Naive B cell (primary cell): ENCODE measurements at regions not wholly inside any gene's neighbourhood (a gene's known extent, or its start where the extent isn't known, plus 50 kb on each side); places are given as distances from the start of the nearest gene placed in this dataset.

Experiments
- ATAC-seq, 2 donors: fragments of 150-1000 bp; cut with Tn5 transposase; 2 replicates each; pipeline ENCODE4 v1.10.0; 2021; ENCODE audit warnings: low read depth in 2 of 2, mild to moderate bottlenecking in 2 of 2, moderate library complexity in 2 of 2
- DNase-seq: peaks from one replicate; pipeline ENCODE4 v3.0.0; 2022
- H3K27ac Mint-ChIP-seq, 6 donors: one replicate each; pipeline ENCODE4 v1.8.0; 2020 to 2022; ENCODE audit warnings: mild to moderate bottlenecking in 6 of 6, mixed read lengths in 6 of 6, moderate library complexity in 5 of 6, inconsistent platforms in 2 of 6
- H3K27me3 Mint-ChIP-seq, 3 donors: one replicate each; pipeline ENCODE4 v1.8.0; 2021 to 2022; ENCODE audit warnings: mixed read lengths in 3 of 3, mild to moderate bottlenecking in 1 of 3
- H3K36me3 Mint-ChIP-seq, 2 donors: one replicate each; pipeline ENCODE4 v1.8.0; 2020 to 2022; ENCODE audit warnings: mixed read lengths in 2 of 2, inconsistent platforms in 1 of 2, mild to moderate bottlenecking in 1 of 2
- H3K4me1 Mint-ChIP-seq, 3 donors: one replicate each; pipeline ENCODE4 v1.8.0; 2020 to 2022; ENCODE audit warnings: mixed read lengths in 3 of 3, inconsistent platforms in 1 of 3, mild to moderate bottlenecking in 1 of 3, moderate library complexity in 1 of 3
- H3K4me3 Mint-ChIP-seq, 8 donors: one replicate each; pipeline ENCODE4 v1.8.0; 2020 to 2022; ENCODE audit warnings: mild to moderate bottlenecking in 8 of 8, mixed read lengths in 8 of 8, moderate library complexity in 8 of 8, inconsistent platforms in 2 of 8
- H3K9me3 Mint-ChIP-seq, 7 donors: one replicate each; pipeline ENCODE4 v1.8.0; 2020 to 2022; ENCODE audit warnings: mixed read lengths in 7 of 7, mild to moderate bottlenecking in 5 of 7, inconsistent platforms in 2 of 7, moderate library complexity in 1 of 7

GRCh38 chr2:64284751-64285150, 140.5 kb upstream of the PELI1 start:
- H3K9me3 Mint-ChIP-seq, result no peaks in the 10 kb centered on the region
- H3K36me3 Mint-ChIP-seq, result no peaks in the 10 kb centered on the region
- no peak overlapping the region for H3K27ac Mint-ChIP-seq
- no peaks in the 10 kb centered on the region for H3K4me1 Mint-ChIP-seq
- peak overlapping the region in 1 of 8 donors; percentile 47 for H3K4me3 Mint-ChIP-seq
- H3K27me3 Mint-ChIP-seq, result peaks cover 0 to 1% (median 0%) of the 10 kb centered on the region in 3 donors
- ATAC-seq (no peak), DNase-seq (no peak)

DNA sequence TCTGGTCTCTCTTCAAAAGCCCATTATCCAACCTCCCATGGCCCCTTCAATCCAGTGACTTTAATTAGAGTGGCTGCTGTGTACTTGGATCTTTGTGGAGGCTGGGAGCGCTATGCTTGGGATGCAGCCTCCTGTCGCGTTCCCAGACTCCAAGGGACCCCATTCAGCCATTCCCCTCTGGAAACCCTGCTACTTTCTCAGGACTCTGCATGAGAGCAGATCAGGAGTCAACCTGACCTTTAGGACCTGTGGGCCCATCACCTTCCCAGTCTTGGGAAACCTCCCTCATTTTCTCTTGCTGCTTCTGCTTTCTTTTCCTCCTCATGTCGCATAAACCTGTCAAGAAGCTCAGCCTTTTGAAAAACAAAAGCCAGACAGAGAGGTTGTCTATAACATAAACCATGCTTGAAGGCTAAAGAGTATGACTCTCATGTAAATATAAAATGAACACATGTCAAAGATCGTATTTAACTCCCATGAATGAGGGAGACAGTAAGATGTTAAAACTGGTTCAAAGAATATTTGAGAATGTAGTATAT, 143.1 kb upstream of the PELI1 start:
- H3K4me3 Mint-ChIP-seq, result no peak overlapping the region
- DNase-seq, result no peak
- no peak for ATAC-seq
- H3K36me3 Mint-ChIP-seq, result no peaks in the 10 kb centered on the region
- peaks cover 0 to 6% (median 0%) of the 10 kb centered on the region in 3 donors for H3K27me3 Mint-ChIP-seq
- H3K9me3 Mint-ChIP-seq, result no peaks in the 10 kb centered on the region
- no peaks in the 10 kb centered on the region for H3K4me1 Mint-ChIP-seq
- H3K27ac Mint-ChIP-seq, result no peak overlapping the region

GRCh38 chr2:64288321-64289193, 144.3 kb upstream of the PELI1 start:
- ATAC-seq (no peak), DNase-seq (no peak)
- H3K4me3 Mint-ChIP-seq, result no peak overlapping the region
- H3K27me3 Mint-ChIP-seq, result peaks cover 0 to 12% (median 0%) of the 10 kb centered on the region in 3 donors
- H3K36me3 Mint-ChIP-seq, result peaks cover 0 to 6% of the 10 kb centered on the region in 2 donors
- H3K27ac Mint-ChIP-seq, result peak overlapping the region in 1 of 6 donors; percentile 29
- peaks cover 0 to 4% (median 0%) of the 10 kb centered on the region in 7 donors for H3K9me3 Mint-ChIP-seq
- H3K4me1 Mint-ChIP-seq, result no peaks in the 10 kb centered on the region

DNA sequence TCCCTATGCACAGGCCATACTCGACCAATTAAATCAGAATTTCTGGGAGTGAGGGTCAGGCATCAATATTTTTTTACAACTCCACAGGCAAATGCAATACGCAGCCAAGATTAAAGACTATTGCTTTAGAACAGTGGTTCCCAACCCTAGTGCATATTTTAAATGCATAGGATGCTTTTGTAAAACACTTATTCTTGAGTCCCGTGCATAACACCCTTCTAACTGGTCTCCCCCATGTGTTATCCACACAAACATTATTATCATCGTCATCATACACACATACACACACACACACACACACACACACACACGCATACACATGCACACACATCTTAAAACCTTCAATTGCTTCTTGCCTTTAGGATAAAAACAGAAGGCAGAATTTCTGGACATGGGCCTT, 145.0 kb upstream of the PELI1 start:
- ATAC-seq, result no peak
- DNase-seq, result no peak
- Mint-ChIP-seq H3K27ac (no peak overlapping the region), H3K36me3 (peaks cover 0 to 8% of the 10 kb centered on the region in 2 donors), H3K9me3 (peaks cover 0 to 4% (median 0%) of the 10 kb centered on the region in 7 donors), H3K27me3 (peaks cover 0 to 14% (median 0%) of the 10 kb centered on the region in 3 donors), H3K4me3 (no peak overlapping the region), H3K4me1 (no peaks in the 10 kb centered on the region)

GRCh38 chr2:64289737-64290136, 145.5 kb upstream of the PELI1 start:
- no peak overlapping the region for H3K4me3 Mint-ChIP-seq
- ATAC-seq (no peak), DNase-seq (no peak)
- peaks cover 0 to 8% of the 10 kb centered on the region in 2 donors for H3K36me3 Mint-ChIP-seq
- H3K27me3 Mint-ChIP-seq, result peaks cover 0 to 15% (median 4%) of the 10 kb centered on the region in 3 donors
- H3K27ac Mint-ChIP-seq, result peak overlapping the region in 2 of 6 donors; percentile 20 to 28
- H3K9me3 Mint-ChIP-seq, result peaks cover 0 to 4% (median 0%) of the 10 kb centered on the region in 7 donors
- H3K4me1 Mint-ChIP-seq, result no peaks in the 10 kb centered on the region

DNA sequence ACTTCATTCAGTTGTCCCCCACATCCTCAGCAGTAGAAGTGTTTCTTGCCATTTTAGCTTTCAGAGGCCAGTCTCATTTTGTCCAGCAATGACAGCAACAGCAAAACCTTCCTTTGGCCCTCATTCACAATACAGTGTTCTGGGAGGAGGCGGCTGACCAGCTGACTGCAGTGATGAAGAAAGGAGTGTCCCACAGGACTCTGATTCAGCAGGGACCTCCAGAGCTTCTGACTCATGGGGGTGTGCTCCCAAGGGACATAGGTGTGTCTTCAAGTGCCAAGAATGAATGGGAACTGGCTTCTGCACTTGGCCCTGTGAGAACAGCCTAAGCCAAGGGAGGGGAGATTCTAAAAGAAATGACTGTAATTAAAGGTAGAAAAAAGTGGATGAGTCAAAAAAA, 147.0 kb upstream of the PELI1 start:
- ATAC-seq, result no peak
- Mint-ChIP-seq H3K36me3 (peaks cover 0 to 8% of the 10 kb centered on the region in 2 donors), H3K27me3 (peaks cover 13 to 29% (median 13%) of the 10 kb centered on the region in 3 donors), H3K27ac (no peak overlapping the region), H3K4me1 (peaks cover 0 to 4% (median 4%) of the 10 kb centered on the region in 3 donors), H3K4me3 (peak overlapping the region in 1 of 8 donors; percentile 53), H3K9me3 (peaks cover 0 to 4% (median 0%) of the 10 kb centered on the region in 7 donors)
- no peak for DNase-seq

GRCh38 chr2:64295326-64296139, 151.3 kb upstream of the PELI1 start:
- H3K36me3 Mint-ChIP-seq, result peaks cover 0 to 15% of the 10 kb centered on the region in 2 donors
- H3K27me3 Mint-ChIP-seq, result peaks cover 13 to 39% (median 22%) of the 10 kb centered on the region in 3 donors
- ATAC-seq, result no peak
- no peak for DNase-seq
- peaks cover 0 to 7% (median 6%) of the 10 kb centered on the region in 3 donors for H3K4me1 Mint-ChIP-seq
- no peak overlapping the region for H3K27ac Mint-ChIP-seq
- H3K4me3 Mint-ChIP-seq, result no peak overlapping the region
- peaks cover 0 to 4% (median 0%) of the 10 kb centered on the region in 7 donors for H3K9me3 Mint-ChIP-seq

DNA sequence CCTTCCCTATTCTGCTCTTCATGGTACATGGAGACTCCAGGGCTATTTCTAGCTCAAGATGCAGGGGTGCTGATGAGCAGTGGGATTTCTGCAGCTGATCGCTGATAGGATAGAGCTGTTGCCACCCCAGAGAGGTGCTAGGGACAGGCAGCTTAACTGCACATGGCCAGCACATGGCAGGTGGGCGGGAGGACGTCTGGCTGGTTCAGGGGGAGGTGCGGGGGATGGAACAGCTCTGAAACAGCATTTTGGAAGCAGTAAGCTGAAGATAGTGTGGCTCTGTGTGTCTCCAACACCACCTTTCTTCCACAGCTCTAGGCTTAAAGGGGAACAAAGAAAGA, 151.9 kb upstream of the PELI1 start:
- ATAC-seq, result no peak
- H3K27ac Mint-ChIP-seq, result no peak overlapping the region
- peaks cover 0 to 15% of the 10 kb centered on the region in 2 donors for H3K36me3 Mint-ChIP-seq
- H3K27me3 Mint-ChIP-seq, result peaks cover 13 to 39% (median 22%) of the 10 kb centered on the region in 3 donors
- H3K4me1 Mint-ChIP-seq, result peaks cover 0 to 7% (median 6%) of the 10 kb centered on the region in 3 donors
- DNase-seq, result no peak
- no peak overlapping the region for H3K4me3 Mint-ChIP-seq
- peaks cover 0 to 4% (median 0%) of the 10 kb centered on the region in 7 donors for H3K9me3 Mint-ChIP-seq

GRCh38 chr2:64296695-64297346, 152.6 kb upstream of the PELI1 start:
- peaks cover 0 to 4% (median 0%) of the 10 kb centered on the region in 7 donors for H3K9me3 Mint-ChIP-seq
- no peak overlapping the region for H3K4me3 Mint-ChIP-seq
- peaks cover 0 to 7% (median 6%) of the 10 kb centered on the region in 3 donors for H3K4me1 Mint-ChIP-seq
- DNase-seq (no peak), ATAC-seq (no peak)
- H3K27me3 Mint-ChIP-seq, result peaks cover 13 to 39% (median 22%) of the 10 kb centered on the region in 3 donors
- H3K27ac Mint-ChIP-seq, result no peak overlapping the region
- peaks cover 0 to 15% of the 10 kb centered on the region in 2 donors for H3K36me3 Mint-ChIP-seq

- H3K9me3 Mint-ChIP-seq, result peaks cover 0 to 4% (median 0%) of the 10 kb centered on the region in 7 donors
These were observed 153.9 kb upstream of the PELI1 start for GRCh38 chr2:64298161-64298560.

DNA sequence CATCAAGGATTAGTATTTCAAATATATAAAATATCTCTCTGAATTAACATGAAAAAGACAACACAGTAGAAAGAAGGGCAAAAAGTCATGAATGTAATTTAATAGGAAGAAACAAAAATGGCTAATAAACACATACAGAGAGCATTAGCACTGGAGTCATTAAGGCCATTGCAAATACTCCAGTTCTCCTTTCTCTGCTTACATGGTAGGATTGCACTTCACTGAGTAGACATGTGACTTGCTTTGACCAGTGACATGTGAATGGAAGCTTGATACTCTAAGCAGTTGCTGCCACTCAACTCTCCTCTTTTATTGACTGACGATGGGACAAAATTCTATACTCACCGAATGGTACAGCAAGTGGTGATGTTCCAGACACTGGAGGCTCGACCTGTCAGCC, 153.9 kb upstream of the LGALSL start:
- Mint-ChIP-seq H3K36me3 (peaks cover 0 to 7% of the 10 kb centered on the region in 2 donors), H3K4me1 (peaks cover 0 to 7% (median 6%) of the 10 kb centered on the region in 3 donors), H3K27me3 (peaks cover 7 to 27% (median 21%) of the 10 kb centered on the region in 3 donors), H3K4me3 (no peak overlapping the region), H3K9me3 (peaks cover 0 to 3% (median 0%) of the 10 kb centered on the region in 7 donors), H3K27ac (no peak overlapping the region)
- ATAC-seq, result no peak
- DNase-seq, result no peak

More at GRCh38 chr2:64298161-64298560, 153.9 kb upstream of the PELI1 start:
- Mint-ChIP-seq H3K4me1 (peaks cover 0 to 7% (median 6%) of the 10 kb centered on the region in 3 donors), H3K4me3 (no peak overlapping the region), H3K36me3 (peaks cover 0 to 13% of the 10 kb centered on the region in 2 donors), H3K27ac (no peak overlapping the region), H3K27me3 (peaks cover 13 to 37% (median 22%) of the 10 kb centered on the region in 3 donors)
- ATAC-seq (no peak), DNase-seq (no peak)

- no peak overlapping the region for H3K4me3 Mint-ChIP-seq
- H3K9me3 Mint-ChIP-seq, result peaks cover 0 to 10% (median 5%) of the 10 kb centered on the region in 7 donors
- no peaks in the 10 kb centered on the region for H3K4me1 Mint-ChIP-seq
- ATAC-seq (no peak), DNase-seq (no peak)
- H3K27me3 Mint-ChIP-seq, result peaks cover 0 to 9% (median 5%) of the 10 kb centered on the region in 3 donors
- no peak overlapping the region for H3K27ac Mint-ChIP-seq
- H3K36me3 Mint-ChIP-seq, result peaks cover 2 to 9% of the 10 kb centered on the region in 2 donors
These were observed 150.7 kb upstream of the LGALSL start for GRCh38 chr2:64303250-64303649.
